ENCODE measurements at regions not wholly inside any gene's neighbourhood (a gene's known extent, or its start where the extent isn't known, plus 50 kb on each side); places are given as distances from the start of the nearest gene placed in this dataset.

GRCh38 chr18:24993628-24994027, 358.3 kb downstream of the ZNF521 start (continued):
- TF ChIP-seq E2F4 (CRISPR knock-in tag; IDR thresholded peaks at IDR 0.05; ENCODE audit: borderline replicate concordance, low read depth) = no peak
- no peak for TF ChIP-seq ETV6 (CRISPR knock-in tag; IDR thresholded peaks at IDR 0.05)

GRCh38 chr18:24995056-24995455, 356.9 kb downstream of the ZNF521 start:
- TF ChIP-seq TEAD1 (CRISPR knock-in tag; IDR thresholded peaks at IDR 0.05) (no peak), ZNF317 (CRISPR knock-in tag; IDR thresholded peaks at IDR 0.05; ENCODE audit: borderline replicate concordance, low read depth) (no peak), TCF7 (CRISPR knock-in tag; IDR thresholded peaks at IDR 0.05; ENCODE audit: low read depth) (no peak), MYBL2 (CRISPR knock-in tag; IDR thresholded peaks at IDR 0.05) (no peak), ZNF219 (CRISPR knock-in tag; IDR thresholded peaks at IDR 0.05; ENCODE audit: borderline replicate concordance) (no peak), ARID4B (CRISPR knock-in tag; IDR thresholded peaks at IDR 0.05; ENCODE audit: borderline replicate concordance) (no peak)

GRCh38 chr18:24995755-24996154, 356.2 kb downstream of the ZNF521 start:
- DNase-seq (ENCODE audit: low spot score) (no peak), ATAC-seq (no peak)
- Mint-ChIP-seq H3K36me3 (peaks cover 17% of the 10 kb centered on the region), H3K9me3 (peaks cover 26% of the 10 kb centered on the region), H3K4me1 (peaks cover 4% of the 10 kb centered on the region; the same call in 1 of the 2 replicates), H3K27me3 (ENCODE audit: low read depth) (0 out of 2 replicates have a peak, but pooled peaks cover 2% of the 10 kb centered on the region), H3K4me3 (no peak overlapping the region), H3K27ac (no peak overlapping the region)
- ChIA-PET CTCF (no interaction called here), POLR2A (no interaction called here)
- TF ChIP-seq TEAD4 (CRISPR knock-in tag; IDR thresholded peaks at IDR 0.05) (no peak), ZNF671 (CRISPR knock-in tag; IDR thresholded peaks at IDR 0.05) (no peak), RELA (CRISPR knock-in tag; IDR thresholded peaks at IDR 0.05; ENCODE audit: borderline replicate concordance) (no peak), NR1H2 (CRISPR knock-in tag; IDR thresholded peaks at IDR 0.05) (no peak), MYBL2 (CRISPR knock-in tag; IDR thresholded peaks at IDR 0.05) (no peak), ZNF219 (CRISPR knock-in tag; IDR thresholded peaks at IDR 0.05; ENCODE audit: borderline replicate concordance) (no peak), FOXJ3 (CRISPR knock-in tag; IDR thresholded peaks at IDR 0.05; ENCODE audit: borderline replicate concordance) (no peak), SMAD3 (CRISPR knock-in tag; IDR thresholded peaks at IDR 0.05; ENCODE audit: borderline replicate concordance) (no peak), ZNF425 (CRISPR knock-in tag; conservative IDR thresholded peaks at IDR 0.05) (no peak), E2F5 (CRISPR knock-in tag; IDR thresholded peaks at IDR 0.05) (no peak), ARID4B (CRISPR knock-in tag; IDR thresholded peaks at IDR 0.05; ENCODE audit: borderline replicate concordance) (no peak), USF2 (CRISPR knock-in tag; IDR thresholded peaks at IDR 0.05) (no peak), ZBTB21 (CRISPR knock-in tag; IDR thresholded peaks at IDR 0.05; ENCODE audit: borderline replicate concordance) (no peak), ZNF263 (CRISPR knock-in tag; IDR thresholded peaks at IDR 0.05; ENCODE audit: low read depth) (no peak)

More at GRCh38 chr18:24995056-24995455, 356.9 kb downstream of the ZNF521 start:
- H3K4me1 Mint-ChIP-seq = peaks cover 4% of the 10 kb centered on the region; the same call in 1 of the 2 replicates
- H3K27ac Mint-ChIP-seq = no peak overlapping the region
- ChIA-PET POLR2A (no interaction called here), CTCF (no interaction called here)
- H3K27me3 Mint-ChIP-seq (ENCODE audit: low read depth) = peaks cover 2% of the 10 kb centered on the region; the same call in 1 of the 2 replicates
- ATAC-seq = no peak
- no peak overlapping the region for H3K4me3 Mint-ChIP-seq
- peaks cover 23% of the 10 kb centered on the region for H3K9me3 Mint-ChIP-seq
- no peak for DNase-seq (ENCODE audit: low spot score)
- H3K36me3 Mint-ChIP-seq = peaks cover 15% of the 10 kb centered on the region

Measured in WTC11 (cell line).